NCI-H2196 (cell line): ENCODE measurements at regions not wholly inside any gene's neighbourhood (a gene's known extent, or its start where the extent isn't known, plus 50 kb on each side); places are given as distances from the start of the nearest gene placed in this dataset.

Experiments
- DNase-seq: peaks from one replicate; lab custom pipeline; 2025; ENCODE audit not compliant: unreplicated experiment; lab: John Stamatoyannopoulos, UW

DNA sequence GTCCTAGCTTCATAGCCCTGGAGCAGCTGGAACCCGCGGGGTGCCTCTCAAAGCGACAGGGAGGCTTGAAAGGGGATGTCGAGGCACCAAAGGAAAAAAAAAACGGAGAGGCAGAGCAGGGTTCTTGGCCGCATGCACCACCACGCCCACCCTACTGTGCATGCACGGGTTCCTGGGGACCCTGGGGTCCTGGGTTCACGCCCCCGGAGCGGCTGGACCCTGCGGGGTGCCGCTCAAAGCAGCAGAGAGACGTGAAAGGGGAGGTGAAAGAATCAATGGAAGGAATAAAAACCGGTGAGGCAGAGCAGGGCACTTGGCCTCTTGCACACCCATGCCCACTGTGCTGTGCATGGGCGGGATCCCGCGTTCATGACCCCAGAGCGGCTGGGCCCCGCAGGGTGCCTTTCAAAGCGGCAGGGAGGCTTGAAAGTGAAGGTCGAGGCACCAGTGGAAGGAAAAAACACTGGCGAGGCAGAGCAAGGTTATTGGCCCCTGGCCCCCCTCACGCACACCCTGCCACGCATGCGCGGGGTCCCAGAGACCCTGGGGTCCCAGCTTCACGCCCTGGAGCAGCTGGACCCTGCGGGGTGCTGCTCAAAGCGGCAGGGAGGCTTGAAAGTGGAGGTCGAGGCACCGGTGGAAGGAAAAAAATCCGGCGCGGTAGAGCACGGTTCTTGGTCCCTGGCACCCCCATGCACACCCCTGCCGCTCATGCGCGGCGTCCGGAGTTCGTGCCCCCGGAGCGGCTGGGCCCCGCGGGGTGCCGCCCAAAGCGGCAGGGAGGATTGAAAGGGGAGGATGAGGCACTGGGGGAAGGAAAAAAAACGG is 318.5 kb downstream of the ALG10 start:
- DNase-seq: no peak

DNA sequence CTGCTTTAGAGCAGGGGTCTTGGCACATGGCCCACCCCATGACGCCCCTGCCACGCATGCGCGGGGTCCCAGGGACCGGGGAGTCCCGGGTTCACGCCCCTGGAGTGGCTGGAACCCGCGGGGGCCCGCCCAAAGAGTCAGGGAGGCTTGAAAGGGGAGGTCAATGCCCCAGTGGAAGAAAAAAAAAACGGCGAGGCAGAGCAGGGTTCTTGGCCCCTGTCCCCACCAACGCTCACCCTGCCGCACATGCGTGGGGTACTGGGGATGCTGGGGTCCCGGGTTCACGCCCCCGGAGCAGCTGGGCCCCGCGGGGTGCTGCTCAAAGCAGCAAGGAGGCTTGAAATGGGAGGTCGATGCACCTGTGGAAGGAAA is 319.1 kb downstream of the ALG10 start:
- DNase-seq: no peak

DNA sequence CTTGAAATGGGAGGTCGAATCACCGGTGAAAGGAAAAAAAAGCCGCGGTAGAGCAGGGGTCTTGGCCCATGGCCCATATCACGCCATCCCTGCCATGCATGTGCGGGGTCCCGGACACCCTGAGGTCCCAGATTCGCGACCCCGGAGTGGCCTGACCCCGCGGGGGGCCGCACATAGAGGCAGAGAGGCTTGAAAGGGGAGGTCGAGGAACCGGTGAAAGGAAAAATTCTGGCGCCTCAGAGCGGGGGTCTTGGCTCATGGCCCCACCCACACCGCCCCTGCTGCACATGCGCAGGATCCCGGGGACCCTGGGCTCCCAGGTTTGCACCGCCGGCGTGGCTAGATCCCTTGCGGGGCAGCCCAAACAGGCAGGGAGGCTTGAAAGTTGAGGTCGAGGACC is 319.8 kb downstream of the ALG10 start:
- no peak for DNase-seq

DNA sequence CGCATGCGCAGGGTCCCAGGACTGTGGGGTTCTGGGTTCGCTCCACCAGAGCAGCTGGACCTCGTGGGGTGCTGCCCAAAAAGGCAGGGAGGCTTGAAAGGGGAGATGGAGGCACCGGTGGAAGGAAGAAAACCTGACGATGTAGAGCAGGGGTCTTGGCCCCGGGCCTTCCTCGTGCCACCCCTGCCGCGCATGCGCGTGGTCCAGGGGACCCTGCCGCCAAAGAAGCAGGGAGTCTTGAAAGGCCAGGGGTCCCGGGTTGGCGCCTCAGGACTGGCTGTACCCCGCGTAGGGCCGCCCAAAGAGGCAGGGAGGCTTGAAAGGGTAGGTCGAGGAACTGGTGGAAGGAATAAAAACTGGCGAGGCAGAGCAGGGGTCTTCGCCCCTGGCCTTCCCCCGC is 321.0 kb downstream of the ALG10 start:
- DNase-seq: no peak

DNA sequence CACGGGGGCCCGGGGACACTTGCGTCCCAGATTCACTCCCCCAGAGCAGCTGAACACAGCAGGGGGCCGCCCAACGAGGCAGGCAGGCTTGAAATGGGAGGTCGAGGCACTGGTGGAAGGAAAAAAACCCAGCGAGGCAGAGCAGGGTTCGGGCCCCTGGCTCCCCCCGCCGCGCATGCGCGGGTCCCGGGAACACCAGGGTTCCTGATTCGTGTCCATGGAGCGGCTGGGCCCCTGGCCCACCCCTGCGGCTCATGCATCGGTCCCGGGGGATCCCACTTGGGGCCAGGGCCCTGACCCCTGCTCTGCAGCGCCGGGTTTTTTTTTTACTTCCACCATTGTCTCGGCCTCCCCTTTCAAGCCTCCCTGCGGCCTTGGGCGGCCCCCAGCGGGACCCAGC is 321.5 kb downstream of the ALG10 start:
- DNase-seq: no peak

DNA sequence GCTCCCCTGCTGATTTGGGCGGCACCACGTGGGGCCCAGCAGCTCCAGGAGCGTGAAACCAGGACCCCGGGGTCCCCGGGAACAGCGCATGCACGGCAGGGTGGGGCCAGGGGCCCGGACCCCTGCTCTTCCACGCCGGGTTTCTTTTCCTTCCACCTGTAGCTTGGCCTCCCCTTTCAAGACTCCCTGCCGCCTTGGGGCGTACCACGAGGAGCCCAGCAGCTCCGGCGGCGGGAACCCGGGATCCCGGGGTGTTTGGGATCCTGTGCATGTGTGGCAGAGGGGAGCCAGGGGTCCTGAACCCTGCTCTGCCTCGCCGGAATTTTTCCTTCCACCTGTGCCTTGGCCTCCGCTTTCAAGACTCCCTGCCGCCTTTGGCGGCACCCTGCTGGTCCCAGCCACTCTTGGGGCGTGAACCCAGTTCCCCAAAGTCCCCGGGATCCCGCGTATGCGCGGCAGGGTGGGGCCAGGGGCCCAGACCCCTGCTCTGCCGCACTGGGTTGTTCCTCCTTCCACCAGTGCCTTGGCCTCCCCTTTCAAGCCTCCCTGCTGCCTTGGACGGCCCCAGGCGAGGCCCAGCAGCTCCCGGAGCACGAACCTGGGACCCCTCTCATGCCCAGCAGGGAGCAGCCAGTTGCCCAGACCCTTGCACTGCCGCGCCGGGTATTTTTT is 322.7 kb downstream of the ALG10 start:
- DNase-seq: no peak

DNA sequence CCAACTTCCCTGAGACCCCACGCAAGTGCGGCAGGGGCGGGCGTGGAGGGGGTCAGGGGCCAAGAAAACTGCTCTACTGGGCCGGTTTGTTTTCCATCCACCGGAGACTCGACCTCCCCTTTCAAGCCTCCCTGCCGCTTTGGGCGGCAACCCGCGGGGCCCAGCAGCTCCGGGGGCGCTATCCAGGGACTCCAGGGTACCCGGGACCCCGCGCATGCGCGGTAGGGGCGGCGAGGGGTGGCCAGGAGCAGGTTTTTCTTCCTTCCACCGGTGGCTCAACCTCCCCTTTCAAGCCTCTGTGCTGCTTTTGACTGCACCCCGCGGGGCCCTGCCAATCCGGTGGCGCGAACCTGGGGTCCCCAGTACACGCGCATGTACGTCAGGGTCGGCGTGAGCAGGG is 323.5 kb downstream of the ALG10 start:
- DNase-seq: no peak

DNA sequence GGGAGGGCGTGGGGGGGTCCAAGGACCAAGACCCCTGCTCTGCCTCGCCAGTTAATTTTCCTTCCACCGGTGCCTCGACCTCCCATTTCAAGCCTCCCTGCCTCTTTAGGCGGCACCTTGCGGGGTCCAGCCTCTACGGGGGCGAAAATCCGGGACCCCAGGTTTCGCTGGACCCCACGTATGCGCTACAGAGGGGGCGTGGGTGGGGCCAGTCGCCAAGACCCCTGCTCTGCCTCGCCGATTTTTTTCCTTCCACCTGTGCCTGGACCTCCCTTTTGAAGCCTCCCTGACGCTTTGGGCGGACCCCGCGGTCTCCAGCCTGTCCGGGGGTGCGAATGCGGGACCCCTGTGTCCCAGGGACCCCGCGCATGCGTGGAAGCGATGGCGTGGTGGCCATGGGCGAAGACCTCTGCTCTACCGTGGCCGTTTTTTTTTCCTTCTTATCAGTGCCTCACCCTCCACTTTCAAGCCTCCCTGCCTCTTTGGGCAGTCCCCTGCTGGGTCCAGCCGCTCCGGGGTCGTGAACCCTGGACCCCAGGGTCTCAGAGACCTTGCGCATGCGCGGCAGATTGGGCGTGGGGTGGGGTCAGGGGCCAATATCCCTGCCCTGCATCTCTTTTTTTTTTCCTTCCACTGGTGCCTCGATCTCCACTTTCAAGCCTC is 324.2 kb downstream of the ALG10 start:
- no peak for DNase-seq

DNA sequence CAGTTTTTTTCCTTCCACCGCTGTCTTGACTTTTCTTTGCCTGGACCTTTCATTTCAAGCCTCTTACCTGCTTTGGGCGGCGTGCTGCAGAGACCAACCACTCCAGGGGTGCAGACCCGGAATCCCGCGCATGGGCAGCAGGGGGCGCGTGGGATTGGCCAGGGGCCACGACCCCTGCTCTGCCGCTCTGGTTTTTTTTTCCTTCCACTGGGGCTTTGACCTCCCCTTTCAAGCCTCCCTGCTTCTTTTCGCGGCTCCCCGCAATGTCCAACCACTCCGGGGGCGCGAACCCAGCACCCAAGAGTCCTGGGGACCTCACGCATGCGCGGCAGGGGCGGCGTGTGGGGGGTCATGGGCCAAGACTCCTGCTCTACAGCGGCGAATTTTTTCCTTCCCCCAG is 325.1 kb downstream of the ALG10 start:
- no peak for DNase-seq

DNA sequence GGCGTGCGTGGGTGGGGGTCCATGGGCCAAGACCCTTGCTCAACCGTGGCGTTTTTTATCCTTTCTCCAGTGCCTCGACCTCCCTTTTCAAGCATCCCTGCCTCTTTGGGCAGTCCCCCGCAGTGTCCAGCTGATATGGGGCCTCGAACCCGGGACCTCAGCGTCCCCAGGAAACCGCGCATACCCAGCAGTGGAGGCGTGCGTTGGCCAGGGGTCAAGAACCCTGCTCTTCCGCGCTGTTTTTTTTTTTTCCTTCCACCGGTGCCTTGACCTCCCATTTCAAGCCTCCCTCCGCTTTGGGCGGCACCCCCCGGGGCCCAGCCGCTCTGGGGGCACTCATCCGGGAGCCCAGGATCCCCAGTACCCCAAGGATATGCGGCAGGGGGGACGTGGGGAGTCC is 325.8 kb downstream of the ALG10 start:
- no peak for DNase-seq

DNA sequence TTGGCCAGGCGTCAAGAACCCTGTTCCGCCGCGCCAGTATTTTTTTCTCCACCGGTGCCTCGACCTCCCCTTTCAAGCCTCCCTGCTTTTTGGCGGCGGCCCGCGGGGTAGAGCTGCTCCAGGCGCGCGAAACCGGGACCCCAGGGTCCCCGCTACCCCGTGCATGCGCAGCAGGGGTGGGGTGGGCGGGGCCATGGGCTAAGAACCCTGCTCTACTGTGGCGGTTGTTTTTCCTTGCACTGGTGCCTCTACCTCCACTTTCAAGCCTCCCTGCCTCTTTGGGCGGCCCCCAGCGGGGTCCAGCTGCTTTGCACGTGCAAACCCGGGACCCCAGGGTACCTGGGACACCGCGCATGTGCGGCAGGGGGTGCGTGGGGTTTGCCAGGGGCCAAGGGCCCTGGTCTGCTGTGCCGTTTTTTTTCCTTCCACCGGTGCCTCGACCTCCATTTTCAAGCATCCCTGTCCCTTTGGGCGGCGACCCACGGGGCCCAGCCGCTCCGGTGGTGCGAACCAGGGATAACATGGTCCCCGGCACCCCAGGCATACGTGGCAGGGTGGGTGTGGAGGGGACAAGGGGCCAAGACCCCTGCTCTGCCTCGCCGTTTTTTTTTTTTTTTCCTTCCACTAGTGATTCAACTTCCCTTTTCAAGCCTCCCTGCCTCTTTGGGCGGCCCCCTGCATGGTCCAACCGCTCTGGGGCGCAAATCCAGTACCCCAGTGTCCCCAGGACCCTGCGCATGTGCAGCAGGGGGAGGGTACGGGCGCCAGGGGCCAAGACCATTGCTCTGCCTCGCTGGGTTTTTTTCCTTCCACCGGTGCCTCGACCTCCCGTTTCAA is 326.8 kb downstream of the ALG10 start:
- DNase-seq: no peak

DNA sequence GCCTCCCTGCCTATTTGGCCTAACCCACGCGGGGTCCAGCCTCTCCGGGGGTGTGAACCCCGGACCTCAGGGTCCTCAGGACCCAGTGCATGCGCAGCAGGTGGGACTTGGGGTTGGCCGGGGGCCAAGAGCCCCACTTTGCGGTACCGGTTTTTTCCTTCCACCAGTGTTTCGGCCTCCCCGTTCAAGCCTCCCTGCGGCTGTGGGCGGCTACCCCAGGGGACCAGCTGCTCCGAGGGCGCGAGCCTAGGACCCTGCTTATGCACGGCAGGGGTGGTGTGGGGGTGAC is 327.3 kb downstream of the ALG10 start:
- DNase-seq: no peak

DNA sequence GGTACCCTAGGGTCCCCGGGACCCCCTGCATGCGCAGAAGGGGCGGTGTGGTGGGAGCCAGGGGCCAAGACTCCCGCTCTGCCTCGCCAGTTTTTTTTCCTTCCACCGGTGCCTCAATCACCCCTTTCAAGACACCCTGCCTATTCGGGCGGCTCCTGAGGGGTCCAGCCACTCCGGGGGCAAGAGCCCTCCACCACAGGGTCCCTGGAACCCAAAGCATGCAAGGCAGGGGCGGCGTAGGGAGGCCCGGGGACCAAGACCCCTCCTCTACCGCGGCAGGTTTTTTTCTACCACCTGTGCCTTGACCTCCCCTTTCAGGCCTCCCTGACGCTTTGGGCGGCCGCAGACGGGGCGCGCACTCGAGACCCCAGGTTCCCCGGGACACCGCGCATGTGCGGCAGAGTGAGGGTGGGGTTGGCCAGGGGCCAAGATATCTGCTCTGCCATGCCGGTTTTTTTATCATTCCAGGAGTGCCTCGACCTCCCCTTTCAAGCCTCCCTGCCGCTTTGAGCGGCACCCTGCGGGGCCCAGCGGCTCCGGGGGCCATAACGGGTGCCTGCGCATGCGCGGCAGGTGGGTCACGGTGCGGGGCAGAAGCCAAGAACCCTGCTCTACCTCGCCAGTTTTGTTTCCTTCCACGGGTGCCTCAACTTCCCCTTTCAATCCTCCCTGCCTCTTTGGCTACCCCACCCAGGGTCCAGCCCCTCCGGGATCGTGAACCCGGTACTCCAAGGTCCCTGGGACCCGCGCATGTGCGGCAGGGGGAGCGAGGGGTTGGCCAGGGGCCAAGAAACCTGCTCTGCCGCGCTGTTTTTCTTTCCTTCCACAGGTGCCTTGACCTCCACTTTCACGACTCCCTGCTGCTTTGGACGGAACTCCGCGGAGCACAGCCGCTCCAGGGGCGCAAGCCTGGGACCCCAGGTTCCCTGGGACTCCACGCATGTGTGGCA is 328.1 kb downstream of the ALG10 start:
- DNase-seq: no peak

DNA sequence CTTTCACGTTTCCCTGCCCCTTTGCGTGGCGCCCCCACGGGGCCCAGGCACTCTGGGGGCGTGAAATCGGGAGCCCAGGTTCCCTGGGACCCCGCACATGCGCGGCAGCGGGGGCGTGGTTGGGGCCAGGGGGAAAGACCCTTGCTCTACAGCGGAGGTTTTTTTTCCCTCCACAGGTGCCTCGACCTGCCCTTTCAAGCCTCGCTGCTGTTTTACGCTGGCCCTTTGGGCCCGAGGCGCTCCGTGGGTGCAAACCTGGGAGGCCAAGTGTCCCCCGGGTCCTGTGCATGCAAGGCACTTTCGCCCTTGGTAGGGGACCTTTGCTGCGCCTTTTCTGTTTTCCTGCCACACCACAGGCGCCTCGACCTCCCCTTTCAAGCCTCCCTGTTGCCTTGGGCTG is 329.8 kb downstream of the ALG10 start:
- DNase-seq: no peak

DNA sequence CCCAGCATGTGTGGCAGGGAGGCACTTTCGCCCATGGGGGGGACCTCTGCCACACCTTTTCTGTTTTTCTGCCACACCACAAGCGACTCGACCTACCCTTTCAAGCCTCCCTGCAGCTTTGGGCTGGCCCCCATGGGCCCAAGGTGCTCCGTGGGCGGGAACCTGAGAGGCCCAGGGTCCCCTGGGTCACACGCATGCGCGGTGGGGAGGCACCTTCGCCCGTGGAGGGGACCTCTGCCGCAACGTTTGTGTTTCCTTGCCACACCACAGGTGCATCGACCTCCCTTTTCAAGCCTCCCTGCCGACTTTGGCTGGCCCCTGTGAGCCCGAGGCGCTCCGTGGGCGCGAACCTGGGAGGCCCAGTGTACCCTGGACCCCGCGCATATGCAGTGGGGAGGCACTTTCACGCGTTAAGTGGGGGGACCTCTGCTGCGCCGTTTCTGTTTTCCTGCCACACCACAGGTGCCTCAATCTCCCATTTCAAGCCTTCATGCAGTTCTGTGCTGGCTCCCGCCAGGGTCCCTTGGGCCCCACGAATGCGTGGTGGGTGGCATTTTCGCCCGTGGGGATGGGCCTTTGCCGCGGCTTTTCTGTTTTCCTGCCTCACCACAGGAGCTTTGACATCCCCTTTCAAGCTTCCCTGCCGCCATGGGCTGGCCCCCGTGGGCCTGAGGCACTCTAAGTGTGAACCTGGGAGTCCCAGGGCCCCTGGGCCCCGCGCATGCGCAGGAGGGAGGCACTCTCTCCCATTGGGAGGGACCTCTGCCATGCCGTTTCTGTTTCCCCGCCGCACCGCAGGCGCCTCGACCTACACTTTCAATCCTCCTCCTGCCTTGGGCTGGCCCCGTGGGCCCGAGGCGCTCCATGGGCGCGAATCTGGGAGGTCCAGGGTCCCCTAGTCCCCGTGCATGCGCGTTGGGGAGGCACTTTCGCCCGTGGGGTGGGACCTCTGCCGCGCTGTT is 332.2 kb downstream of the ALG10 start:
- no peak for DNase-seq

DNA sequence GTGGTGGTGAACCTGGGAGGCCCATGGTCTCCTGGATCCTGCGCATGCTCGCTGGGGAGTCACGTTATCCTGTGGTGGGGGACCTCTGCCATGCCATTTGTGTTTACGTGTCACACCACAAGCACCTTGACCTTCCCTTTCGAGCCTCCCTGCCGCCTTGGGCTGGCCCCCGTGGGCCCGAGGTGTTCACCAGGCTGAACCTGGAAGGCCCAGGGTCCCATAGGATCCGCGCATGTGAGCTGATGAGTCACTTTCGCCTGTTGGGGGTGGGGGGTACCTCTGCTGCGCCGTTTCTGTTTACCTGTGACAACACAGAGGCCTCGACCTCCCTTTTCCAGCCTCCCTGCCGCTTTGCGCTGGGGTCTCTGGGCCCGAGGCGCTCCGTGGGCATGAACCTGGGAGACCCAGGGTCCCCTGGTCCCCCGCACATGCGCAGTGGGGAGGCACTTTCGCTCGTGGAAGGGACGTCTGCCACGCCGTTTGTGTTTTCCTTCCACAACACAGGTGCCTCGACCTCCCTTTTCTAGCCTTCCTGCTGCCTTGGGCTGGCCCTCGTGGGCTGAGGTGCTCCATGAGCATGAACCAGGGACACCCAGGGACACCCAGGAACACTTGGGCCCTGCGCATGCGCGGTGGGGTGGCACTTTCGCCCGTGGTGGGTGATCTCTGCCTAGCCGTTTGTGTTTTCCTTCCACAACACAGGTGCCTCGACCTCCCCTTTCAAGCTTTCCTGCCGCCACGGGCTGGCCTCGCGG is 334.1 kb downstream of the ALG10 start:
- DNase-seq: no peak

DNA sequence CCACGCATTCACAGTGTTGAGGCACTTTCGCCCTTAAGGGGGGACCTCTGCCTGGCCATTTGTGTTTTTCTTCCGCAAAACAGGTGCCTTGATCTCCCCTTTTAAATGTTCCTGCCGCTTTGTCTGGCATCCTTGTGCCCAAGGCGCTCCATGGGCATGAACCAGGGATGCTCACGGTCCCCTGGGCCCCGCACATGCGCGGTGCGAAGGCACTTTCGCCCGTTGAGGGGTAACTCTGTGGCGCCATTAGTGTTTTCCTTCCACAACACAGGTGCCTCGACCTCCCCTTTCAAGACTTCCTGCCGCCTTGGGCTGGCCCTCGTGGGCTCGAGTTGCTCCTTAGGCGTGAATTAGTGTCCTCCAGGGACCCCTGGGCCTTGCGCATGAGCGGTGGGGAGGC is 335.5 kb downstream of the ALG10 start:
- no peak for DNase-seq

DNA sequence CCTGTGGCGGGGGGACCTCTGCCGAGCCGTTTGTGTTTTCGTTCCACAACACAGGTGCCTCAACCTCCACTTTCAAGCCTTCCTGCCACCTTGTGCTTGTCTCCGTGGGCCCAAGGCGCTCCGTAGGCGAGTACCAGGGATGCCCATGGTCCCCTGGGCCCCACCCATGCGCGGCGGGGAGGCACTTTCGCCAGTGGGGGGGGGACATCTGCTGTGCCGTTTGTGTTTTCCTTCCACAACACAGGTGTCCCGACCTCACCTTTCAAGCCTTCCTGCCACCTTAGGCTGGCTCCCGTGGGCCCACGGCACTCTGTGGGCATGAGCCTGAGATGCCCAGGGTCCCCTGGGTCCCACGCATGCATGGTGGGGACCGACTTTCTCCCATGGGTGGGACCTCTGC is 335.9 kb downstream of the ALG10 start:
- no peak for DNase-seq
